Stimulated activated CD8-positive, alpha-beta memory T cell treated with anti-CD3 and anti-CD28 coated beads, Interleukin-2, amount 100 ng/mL, for 48 hours (primary cell): ENCODE measurements at regions not wholly inside any gene's neighbourhood (a gene's known extent, or its start where the extent isn't known, plus 50 kb on each side); places are given as distances from the start of the nearest gene placed in this dataset.
"Not testable (repeated sequence)": the region's sequence is repeated elsewhere in the genome, so short reads cannot be mapped to it uniquely, and the experiment has no call there.

Source experiments
- DNase-seq, 2 donors: peaks; one replicate each; pipeline ENCODE4 v3.0.0-alpha.2; 2020; ENCODE audit warnings: low read depth in 2 of 2

DNA sequence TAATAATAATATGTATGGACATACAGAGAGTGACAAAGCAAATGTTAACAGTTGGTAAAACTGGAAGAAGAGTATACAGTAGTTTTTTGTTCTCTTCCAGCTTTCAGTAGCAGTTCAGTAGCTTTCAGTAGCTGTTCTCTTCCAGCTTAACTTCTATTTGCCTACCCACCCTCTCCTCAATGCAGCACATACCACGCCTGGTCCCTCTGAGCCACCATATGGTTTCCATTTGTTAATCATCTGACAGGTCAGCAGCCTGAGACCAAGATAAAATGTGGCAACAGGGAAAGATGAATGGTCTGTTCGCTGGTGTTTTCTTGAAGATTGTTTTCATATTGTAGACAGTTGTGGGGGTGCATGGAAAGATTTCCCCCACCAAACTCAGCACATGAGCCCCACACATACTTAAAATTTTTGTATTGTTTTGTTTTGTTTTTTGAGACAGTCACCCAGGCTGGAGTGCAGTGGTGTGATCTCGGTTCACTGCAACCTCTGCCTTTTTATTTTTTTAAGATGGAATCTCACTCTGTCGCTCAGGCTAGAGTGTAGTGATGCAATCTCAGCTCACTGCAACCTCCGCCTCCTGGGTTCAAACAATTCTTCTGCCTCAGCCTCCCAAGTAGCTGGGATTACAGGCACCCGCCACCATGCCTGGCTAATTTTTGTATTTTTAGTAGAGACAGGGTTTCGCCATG, 56.8 kb downstream of the ATP6V0E2 start:
- DNase-seq: not testable (repeated sequence)

DNA sequence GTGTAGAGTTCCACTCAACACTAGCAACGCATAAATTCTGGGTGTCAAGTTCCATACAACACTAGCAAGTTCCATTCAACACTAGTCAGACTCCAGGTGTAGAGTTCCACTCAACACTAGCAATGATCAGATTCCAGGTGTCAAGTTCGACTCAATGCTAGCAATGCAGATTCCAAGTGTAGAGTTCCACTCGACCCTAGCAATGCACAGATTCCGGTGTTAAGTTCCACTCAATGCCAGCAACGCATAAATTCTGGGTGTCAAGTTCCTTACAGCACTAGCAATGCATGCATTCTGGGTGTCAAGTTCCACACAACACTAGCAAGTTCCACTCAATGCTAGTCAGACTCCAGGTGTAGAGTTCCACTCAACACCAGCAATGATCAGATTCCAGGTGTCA, 60.0 kb downstream of the ATP6V0E2 start:
- DNase-seq: not testable (repeated sequence)

DNA sequence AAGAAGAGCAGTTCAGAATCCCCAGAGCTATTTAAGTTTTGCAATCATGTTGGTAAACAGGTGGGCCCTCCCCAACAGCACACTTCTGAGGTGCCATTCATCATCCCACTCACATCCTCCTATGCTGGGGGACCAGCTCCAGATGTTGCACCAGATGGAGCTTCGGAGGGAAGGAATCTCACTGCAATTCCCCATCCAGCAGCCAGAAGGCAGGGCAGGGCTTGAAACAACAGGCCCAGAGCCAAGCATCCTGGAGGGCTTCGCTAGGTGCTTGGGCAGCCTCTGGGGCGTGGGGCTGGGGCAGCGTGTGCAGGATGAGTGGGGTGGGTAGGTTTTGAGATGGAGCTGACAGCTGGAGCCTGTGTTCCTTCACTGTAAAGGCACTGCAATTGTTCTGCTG, 73.6 kb downstream of the ATP6V0E2 start:
- DNase-seq: not testable (repeated sequence)

DNA sequence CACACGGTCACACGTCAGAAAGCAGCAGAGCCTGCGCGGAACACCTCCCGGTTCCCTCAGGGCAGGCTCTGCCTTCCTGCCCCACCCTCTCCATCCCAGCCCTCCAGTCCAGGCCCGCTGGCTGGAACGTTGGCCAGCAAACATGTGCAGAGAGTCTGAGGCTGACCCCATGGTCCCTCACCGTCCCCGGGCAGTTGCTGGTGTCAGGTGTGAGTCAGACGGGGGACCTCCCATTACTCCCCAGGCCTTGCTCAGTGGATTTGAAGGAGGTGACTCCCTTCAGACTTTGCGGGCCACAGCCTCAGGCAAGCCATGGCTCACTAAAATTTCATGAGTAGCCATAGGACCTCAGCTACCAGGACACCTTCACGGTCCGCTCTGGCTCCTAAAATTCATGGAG, 74.7 kb downstream of the ATP6V0E2 start:
- not testable (repeated sequence) for DNase-seq

DNA sequence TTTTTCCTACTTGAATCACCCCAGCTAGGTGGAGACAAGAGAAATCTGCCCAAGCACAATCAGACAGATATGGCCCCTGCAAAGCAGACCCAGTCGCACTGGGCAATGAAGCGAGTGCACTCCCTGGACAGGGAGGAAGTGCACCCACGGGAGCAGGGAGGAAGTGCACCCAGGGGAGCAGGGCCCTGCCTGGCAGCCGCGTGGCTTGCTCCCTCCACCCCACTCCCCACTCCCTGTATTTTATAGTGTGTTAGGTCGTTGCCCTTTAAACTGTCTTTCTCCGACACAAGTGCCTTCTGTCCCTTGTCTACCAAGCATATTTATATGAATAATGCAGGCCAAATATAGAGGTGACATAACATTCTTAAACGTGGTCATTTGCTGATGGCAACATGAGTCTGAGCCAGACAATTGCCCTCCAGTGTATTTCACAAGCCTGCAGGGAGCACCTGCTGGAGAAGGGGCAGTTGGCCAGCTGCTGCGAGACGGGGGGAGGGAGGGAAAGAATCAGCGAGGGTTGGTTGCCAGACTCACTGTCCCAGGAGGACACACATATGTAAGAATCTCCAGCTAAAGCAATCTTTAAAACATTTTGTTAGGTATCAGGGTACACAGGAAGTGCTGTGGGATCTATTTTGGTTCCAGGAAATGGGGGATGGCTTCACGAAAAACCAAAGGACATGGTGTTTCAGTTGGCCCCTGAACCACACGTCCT, 76.3 kb downstream of the ATP6V0E2 start:
- not testable (repeated sequence) for DNase-seq

DNA sequence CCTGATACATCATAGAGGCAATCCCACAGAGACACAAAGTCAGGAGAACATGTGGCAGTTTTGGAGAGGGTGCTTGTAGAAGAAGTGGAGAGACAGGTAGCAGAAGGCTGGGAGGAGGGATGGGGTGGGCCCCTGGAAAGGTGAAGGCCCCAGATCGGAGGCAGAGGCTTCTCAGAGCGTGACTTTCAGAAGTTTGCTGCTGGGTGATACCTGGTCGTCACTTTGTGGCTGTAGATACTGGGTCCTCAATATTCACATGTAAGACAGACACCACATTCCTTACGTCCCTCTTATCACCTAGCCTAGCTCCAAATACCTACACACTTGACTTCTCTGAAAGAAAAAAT, 76.8 kb downstream of the ATP6V0E2 start:
- DNase-seq: not testable (repeated sequence)

DNA sequence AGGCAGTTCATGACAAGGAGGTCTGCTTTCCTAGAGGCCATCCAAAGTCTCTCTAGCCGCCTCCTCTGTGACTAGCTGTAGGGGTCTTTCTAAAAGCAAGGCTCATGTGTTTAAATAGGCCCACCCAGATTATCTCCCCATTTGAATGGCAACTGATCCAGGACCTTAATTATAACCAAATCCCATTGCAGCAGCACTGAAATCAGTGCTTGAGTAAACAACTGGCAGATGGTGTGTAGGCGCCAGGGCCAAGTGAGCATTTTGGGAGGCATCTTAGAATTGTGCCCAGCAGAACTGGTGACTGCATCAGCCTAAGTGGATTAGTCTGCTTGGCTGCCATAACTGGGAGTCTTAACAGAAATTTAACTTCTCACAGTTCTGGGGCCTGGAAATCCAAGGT, 77.8 kb downstream of the ATP6V0E2 start:
- not testable (repeated sequence) for DNase-seq

DNA sequence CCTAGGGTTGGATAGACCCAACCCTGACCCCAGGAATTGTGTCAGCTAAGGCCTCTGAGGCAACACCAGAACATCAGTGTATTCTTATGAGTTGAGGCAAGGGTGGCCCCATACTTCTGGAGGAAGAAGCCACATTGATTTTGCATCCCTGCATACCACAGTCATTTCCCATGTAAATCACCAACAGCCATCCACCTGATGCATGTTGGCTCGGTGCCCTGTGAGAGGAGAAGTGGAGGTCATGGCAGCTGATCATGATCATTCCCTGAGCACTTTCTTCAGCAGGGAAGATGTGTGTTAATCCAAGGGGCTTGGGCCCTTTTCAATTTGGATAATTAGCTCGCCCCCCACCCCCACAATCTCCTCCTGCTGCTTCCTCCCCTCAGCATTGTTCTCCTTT, 85.1 kb downstream of the ATP6V0E2 start:
- DNase-seq: not testable (repeated sequence)

DNA sequence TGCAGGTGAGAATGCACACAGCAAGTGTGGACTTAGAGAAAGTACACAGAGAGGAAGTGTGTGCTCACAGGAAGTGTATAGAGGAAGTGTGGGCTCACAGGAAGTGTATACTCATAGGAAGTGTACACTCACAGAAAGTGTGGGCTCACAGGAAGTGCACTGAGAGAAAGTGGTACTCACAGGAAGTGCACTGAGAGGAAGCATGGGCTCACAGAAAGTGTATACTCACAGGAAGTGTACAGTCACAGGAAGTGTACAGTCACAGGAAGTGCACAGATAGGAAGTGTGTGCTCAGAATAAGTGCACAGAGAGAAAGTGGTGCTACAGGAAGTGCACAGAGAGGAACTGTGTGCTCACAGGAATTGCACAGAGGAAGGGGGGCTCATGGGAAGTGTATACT, 87.1 kb downstream of the ATP6V0E2 start:
- not testable (repeated sequence) for DNase-seq

DNA sequence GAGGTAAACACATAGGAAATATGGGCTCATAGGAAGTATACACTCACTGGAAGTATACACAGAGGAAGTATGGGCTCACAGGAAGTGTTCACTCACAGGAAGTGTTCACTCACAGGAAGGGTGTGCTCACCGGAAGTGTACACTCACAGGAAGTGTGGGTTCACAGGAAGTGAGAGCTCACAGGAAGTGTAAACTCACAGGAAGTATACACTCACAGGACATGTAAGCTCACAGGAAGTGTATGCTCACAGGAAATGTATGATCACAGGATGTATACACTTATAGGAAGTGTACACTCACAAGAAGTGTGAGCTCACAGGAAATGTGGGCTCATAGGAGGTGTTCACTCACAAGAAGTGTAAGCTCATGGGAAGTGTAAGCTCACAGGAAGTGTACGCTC, 88.1 kb downstream of the ATP6V0E2 start:
- not testable (repeated sequence) for DNase-seq

DNA sequence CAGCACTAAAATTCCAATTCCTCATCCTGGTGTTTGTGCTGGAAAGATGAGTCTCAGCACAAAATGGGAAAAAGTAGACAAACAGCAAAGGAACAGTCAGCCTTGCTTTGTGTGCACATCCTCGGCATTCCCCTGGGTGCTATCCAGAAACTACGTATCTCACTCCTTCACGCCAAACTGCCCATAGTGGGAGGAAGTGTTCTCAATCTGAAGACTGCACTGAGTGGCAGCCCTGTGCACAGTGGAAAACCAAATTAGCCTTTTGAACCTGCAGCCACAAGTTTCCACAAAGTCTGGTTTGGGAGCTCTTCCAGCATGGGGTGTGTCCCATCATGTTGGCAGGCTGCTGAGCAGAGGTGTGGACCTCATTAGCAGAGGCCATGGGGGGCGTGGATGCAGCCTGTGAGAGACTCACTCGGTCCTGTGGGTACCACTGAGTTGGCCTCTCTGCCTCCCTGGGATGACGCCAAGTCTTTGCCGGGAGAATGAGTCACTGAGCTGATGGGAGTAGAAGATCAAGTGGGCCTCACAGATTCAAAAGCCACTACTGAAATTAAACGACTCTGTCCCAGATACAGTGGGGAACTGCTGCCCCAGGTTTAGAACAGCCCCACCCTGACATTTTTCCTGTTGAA, 89.0 kb downstream of the ATP6V0E2 start:
- not testable (repeated sequence) for DNase-seq

DNA sequence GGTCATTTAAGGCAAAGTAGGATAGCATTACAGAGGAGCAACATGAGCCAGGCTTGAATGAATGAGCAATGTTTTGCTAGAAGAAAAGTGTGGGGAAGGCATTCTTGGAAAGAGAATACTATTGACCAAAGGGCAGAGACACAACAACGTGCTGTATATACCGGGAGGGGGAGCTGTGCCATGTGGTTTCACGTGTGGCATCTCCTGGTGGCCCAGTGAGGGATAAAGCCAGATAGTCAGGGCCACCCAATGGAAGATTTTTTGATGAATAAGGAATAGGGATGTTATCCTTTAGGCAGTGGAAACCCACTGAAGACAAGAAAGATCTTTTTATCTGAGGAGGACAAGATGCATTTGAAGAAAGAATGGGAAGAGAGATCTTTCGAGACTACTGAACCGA, 90.2 kb downstream of the ATP6V0E2 start:
- not testable (repeated sequence) for DNase-seq

DNA sequence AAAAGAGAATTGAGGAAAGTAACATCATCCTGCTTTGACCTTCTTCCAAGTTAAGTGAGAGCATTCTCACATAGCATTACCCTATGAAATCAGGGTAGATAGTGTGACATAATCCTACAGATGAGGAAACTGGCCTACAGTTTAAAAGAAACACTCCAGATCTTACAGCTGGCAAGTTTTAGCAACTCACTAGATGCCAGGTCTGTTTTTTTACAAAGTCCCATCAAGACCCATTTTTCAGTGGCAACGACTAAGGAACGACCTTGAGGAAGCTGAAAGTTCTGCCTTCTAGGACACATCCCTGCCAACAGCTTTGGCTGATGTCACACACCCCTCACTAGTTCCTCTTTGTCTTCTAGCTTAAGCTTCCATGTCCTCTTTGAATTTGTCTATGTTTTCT, 92.7 kb downstream of the ATP6V0E2 start:
- not testable (repeated sequence) for DNase-seq

DNA sequence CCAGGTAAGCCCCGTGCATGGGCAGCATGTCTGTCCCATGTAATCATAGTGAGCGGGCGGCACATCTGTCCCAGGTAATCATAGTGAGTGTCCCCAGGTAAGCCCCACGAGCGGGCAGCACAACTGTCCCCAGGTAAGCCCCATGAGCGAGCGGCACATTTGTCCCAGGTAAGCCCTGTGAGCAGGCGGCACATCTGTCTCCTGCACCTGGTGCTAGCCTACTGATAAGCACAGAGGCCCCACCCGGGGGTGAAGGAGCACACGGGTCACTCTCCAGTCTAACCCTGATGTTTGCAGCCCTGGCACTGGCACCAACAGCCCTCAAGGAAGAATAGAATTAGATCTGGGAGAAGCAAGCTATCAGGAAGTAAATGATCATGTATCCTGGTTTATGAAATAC, 99.2 kb downstream of the ATP6V0E2 start:
- DNase-seq: not testable (repeated sequence)

DNA sequence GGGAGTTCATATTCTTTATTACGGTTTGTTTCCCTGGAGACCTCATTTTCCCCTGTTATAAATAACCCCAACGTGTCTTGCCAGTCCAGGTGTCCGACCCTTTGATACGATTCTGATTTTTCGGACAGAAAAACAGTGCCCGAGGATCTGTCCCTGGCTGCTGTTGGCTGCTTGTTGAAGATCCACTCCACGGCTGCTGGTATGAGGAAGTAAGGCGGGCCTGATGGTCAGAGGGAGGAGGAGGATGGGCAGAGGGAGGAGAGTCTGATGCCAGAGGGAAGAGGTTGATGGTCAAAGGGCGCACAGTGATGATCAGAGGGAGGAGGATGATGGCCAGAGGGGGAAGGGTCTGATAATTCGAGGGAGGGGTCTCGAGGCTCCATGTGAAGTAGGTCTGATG, 99.9 kb downstream of the ATP6V0E2 start:
- not testable (repeated sequence) for DNase-seq

DNA sequence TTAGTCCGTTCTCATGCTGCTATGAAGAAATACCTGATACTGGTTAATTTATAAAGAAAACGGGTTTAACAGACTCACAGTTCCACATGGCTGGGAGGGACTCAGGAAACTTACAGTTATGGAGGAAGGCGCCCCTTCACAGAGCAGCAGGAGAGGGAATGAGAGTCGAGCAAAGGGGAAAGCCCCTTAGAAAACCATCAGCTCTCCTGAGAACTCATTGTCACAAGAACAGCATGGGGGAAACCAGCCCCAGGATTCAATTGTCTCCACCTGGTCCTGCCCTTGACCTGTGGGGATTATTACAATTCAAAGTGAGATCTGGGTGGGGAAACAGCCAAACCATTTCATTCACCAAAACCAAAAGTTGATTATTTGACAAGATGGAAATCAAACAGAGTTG, 101.8 kb downstream of the ATP6V0E2 start:
- DNase-seq: not testable (repeated sequence)

DNA sequence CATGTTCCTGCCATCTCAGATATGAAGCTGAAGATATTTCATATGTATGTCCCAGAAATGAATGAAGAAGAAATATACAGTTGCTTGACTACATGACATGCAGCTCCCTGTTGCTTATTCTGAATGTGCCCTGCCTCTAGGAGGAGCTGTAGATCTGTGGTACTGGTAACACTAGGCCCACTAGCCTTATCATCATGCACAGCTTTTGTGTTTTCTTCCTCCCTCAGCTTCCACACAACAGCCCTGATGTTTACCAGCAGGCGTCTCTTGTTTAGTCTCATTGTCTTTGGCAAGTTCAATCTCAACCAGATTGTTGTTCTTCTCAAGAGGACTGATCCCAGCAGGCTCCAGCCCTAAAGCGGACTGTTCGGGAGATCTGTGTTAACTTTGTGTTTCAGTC, 104.8 kb downstream of the ATP6V0E2 start:
- DNase-seq: not testable (repeated sequence)

DNA sequence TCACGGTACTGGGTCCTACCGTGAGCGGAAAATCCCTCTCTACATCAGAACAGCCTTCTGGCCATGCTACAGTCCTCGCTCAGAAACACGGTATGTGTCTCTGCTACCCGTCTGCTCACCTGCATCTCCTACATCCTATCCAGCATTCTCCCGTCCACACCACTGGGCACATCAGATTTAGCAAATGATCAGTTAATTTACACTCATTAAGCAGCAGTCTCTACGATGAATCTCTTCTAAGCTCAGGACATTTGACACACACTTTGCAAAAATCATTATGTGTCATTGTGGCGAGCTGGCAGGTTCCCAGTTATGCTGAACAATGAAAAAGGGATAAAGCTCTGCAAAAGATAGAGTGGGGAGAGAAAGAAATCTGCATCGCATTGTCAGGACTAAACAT, 105.2 kb downstream of the ATP6V0E2 start:
- DNase-seq: not testable (repeated sequence)

DNA sequence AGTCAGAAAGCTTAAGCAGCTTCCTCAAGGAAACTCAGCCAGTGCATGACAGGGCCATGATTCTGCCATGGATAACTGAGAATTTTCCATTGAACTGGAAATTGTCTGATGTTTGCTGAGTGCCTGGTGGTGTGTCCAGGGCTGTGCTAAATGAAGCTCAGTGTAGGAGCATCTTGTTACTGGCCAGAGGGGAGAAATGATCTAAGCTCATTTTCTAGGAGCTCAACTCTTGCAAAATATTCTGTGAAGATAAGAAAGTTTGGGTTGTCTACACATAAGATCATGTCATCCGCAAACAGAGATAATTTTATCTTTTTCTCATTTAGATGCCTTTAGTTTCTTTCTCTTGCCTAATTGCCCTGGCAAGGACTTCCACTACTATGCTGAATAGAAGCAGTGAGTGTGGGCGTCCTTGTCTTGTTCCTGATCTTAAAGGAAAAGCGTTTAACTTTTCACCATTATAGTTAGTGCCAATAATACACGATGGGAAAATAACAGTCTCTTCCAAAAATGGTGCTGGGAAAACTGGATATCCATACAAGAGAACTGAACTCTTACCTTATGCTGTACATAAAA, 108.9 kb downstream of the ATP6V0E2 start:
- DNase-seq: not testable (repeated sequence)

DNA sequence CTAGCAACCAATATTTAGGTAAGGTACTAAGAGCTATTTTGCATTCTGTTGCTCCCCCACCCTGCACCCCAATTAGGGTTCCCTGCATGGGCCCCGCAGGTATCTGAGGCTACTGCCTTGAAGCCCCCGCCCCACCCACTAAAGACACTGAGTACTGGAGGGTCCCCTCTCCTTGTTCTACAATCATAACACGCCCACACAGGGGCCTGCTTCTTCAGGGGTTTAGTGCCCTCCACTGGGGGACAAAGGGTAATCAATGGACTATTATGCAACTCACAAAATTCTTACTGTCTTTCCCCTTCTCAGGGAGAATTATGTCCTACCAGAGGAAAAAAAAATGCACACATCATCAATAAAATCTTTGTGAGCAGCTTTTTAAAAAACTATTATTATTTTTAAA, 113.1 kb downstream of the ATP6V0E2 start:
- not testable (repeated sequence) for DNase-seq

DNA sequence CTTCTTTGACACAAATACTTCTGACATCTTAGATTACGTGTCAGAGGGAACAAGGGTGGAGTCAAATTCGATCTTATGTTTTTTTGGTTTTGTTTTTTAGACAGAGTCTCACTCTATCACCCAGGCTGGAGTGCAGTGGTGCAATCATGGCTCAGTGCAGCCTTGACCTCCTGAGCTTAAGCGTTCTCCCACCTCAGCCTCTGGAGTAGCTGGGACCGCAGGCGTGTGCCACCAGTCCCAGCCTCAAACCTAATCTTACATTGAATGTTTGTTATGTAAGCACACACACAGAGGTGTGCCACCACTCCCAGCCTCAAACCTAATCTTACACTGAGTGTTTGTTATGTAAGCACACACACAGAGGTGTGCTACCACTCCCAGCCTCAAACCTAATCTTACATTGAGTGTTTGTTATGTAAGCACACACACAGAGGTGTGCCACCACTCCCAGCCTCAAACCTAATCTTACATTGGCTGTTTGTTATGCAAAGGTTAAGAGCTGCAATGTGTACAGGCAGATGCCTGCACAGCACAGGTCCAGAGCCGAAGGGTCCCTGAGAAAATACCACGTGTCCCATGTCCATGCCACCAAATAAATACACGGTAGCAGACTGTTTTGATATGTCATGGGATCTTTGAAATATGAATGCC, 118.0 kb downstream of the ATP6V0E2 start:
- DNase-seq: not testable (repeated sequence)

DNA sequence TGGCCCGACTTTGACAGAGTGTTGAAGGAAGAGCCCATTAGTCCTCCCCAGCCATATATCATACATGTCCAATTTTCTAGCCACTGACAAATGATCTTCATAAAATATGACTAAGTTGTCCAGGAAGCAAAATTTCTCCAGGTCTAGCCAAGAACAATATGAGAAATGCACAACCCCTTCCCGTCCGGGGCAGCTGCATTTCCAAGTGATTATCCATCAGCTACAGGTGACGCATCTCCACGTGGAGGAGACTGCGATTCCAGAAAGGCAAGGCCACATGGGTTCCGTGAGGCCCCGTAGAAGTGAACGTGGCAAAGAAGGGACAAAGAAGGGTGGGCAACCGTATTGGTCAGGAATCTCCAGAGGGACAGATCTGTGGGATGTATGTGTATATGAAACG, 118.6 kb downstream of the ATP6V0E2 start:
- not testable (repeated sequence) for DNase-seq
